Mucosa of rectum (tissue), 2 donors: ENCODE measurements at regions not wholly inside any gene's neighbourhood (a gene's known extent, or its start where the extent isn't known, plus 50 kb on each side); places are given as distances from the start of the nearest gene placed in this dataset.

Experiments
- H3K27ac ChIP-seq, 2 donors: one replicate each; pipeline ENCODE4 v1.7.0; 2013; ENCODE audit warnings: inconsistent platforms in 2 of 2, low read depth in 2 of 2, low read length in 2 of 2
- H3K27me3 ChIP-seq, 2 donors: one replicate each; pipeline ENCODE4 v1.7.0; 2013; ENCODE audit warnings: low read length in 2 of 2; ENCODE audit not compliant: control insufficient read depth in 2 of 2, insufficient read depth in 2 of 2
- H3K36me3 ChIP-seq, 2 donors: one replicate each; pipeline ENCODE4 v1.7.0; 2013; ENCODE audit warnings: low read length in 2 of 2; ENCODE audit not compliant: control insufficient read depth in 2 of 2, insufficient read depth in 2 of 2
- H3K4me1 ChIP-seq, 2 donors: one replicate each; pipeline ENCODE4 v1.7.0; 2013; ENCODE audit warnings: low read length in 2 of 2, mild to moderate bottlenecking in 1 of 2; ENCODE audit not compliant: control insufficient read depth in 2 of 2, insufficient read depth in 2 of 2
- H3K4me3 ChIP-seq, 2 donors: one replicate each; pipeline ENCODE4 v1.7.0; 2013; ENCODE audit warnings: low read length in 2 of 2
- H3K9ac ChIP-seq, 2 donors: one replicate each; pipeline ENCODE4 v1.7.0; 2013; ENCODE audit warnings: low read length in 2 of 2, low read depth in 1 of 2, mild to moderate bottlenecking in 1 of 2
- H3K9me3 ChIP-seq, 2 donors: one replicate each; pipeline ENCODE4 v1.7.0; 2013; ENCODE audit warnings: low read length in 2 of 2; ENCODE audit not compliant: control insufficient read depth in 2 of 2
- donor health status: healthy.
- donor health status: Normal muscosa, but diverticular disease.

GRCh38 chr5:23053846-23054245 lies 200.7 kb upstream of the CDH12 start:
- no peaks in the 10 kb centered on the region for H3K4me1 ChIP-seq
- H3K9me3 ChIP-seq, result no peaks in the 10 kb centered on the region
- H3K27ac ChIP-seq, result no peak overlapping the region
- H3K4me3 ChIP-seq, result no peak overlapping the region
- no peak overlapping the region for H3K9ac ChIP-seq
- H3K27me3 ChIP-seq, result no peaks in the 10 kb centered on the region
- H3K36me3 ChIP-seq, result no peaks in the 10 kb centered on the region

- Histone ChIP-seq H3K4me3 (no peak overlapping the region), H3K36me3 (no peaks in the 10 kb centered on the region)
These were observed 189.1 kb upstream of the CDH12 start for GRCh38 chr5:23042226-23042625.

GRCh38 chr5:23035555-23036090 lies 182.5 kb upstream of the CDH12 start:
- H3K27me3 ChIP-seq, result no peaks in the 10 kb centered on the region
- no peaks in the 10 kb centered on the region for H3K9me3 ChIP-seq
- H3K4me1 ChIP-seq, result no peaks in the 10 kb centered on the region
- H3K27ac ChIP-seq, result no peak overlapping the region
- H3K36me3 ChIP-seq, result no peaks in the 10 kb centered on the region
- H3K9ac ChIP-seq, result no peak overlapping the region
- H3K4me3 ChIP-seq, result no peak overlapping the region

More at GRCh38 chr5:23042226-23042625, 189.1 kb upstream of the CDH12 start:
- Histone ChIP-seq H3K9me3 (no peaks in the 10 kb centered on the region), H3K27me3 (no peaks in the 10 kb centered on the region), H3K27ac (no peak overlapping the region), H3K4me1 (no peaks in the 10 kb centered on the region), H3K9ac (no peak overlapping the region)

GRCh38 chr5:23033864-23034263 lies 180.7 kb upstream of the CDH12 start:
- H3K9ac ChIP-seq, result no peak overlapping the region
- H3K36me3 ChIP-seq, result no peaks in the 10 kb centered on the region
- H3K4me3 ChIP-seq, result no peak overlapping the region
- H3K27ac ChIP-seq, result no peak overlapping the region
- H3K4me1 ChIP-seq, result no peaks in the 10 kb centered on the region
- H3K27me3 ChIP-seq, result no peaks in the 10 kb centered on the region
- H3K9me3 ChIP-seq, result no peaks in the 10 kb centered on the region

GRCh38 chr5:23029290-23029689 lies 176.1 kb upstream of the CDH12 start:
- Histone ChIP-seq H3K27ac (no peak overlapping the region), H3K4me3 (no peak overlapping the region), H3K27me3 (no peaks in the 10 kb centered on the region), H3K9ac (no peak overlapping the region), H3K4me1 (no peaks in the 10 kb centered on the region), H3K36me3 (no peaks in the 10 kb centered on the region), H3K9me3 (no peaks in the 10 kb centered on the region)

GRCh38 chr5:23028445-23029021 lies 175.4 kb upstream of the CDH12 start:
- Histone ChIP-seq H3K9ac (no peak overlapping the region), H3K36me3 (no peaks in the 10 kb centered on the region), H3K9me3 (no peaks in the 10 kb centered on the region), H3K4me1 (no peaks in the 10 kb centered on the region), H3K4me3 (no peak overlapping the region), H3K27ac (no peak overlapping the region), H3K27me3 (no peaks in the 10 kb centered on the region)

GRCh38 chr5:23027830-23028229 lies 174.7 kb upstream of the CDH12 start:
- Histone ChIP-seq H3K36me3 (no peaks in the 10 kb centered on the region), H3K27me3 (no peaks in the 10 kb centered on the region), H3K4me1 (no peaks in the 10 kb centered on the region), H3K4me3 (no peak overlapping the region), H3K9me3 (no peaks in the 10 kb centered on the region), H3K27ac (no peak overlapping the region), H3K9ac (no peak overlapping the region)

- H3K36me3 ChIP-seq, result no peaks in the 10 kb centered on the region
- no peaks in the 10 kb centered on the region for H3K4me1 ChIP-seq
- no peak overlapping the region for H3K4me3 ChIP-seq
- no peaks in the 10 kb centered on the region for H3K27me3 ChIP-seq
- no peak overlapping the region for H3K9ac ChIP-seq
- no peak overlapping the region for H3K27ac ChIP-seq
- H3K9me3 ChIP-seq, result no peaks in the 10 kb centered on the region
These were observed 174.2 kb upstream of the CDH12 start for GRCh38 chr5:23027331-23027730.

- Histone ChIP-seq H3K4me1 (no peaks in the 10 kb centered on the region), H3K9ac (no peak overlapping the region), H3K4me3 (no peak overlapping the region), H3K9me3 (no peaks in the 10 kb centered on the region), H3K27ac (no peak overlapping the region), H3K36me3 (no peaks in the 10 kb centered on the region), H3K27me3 (no peaks in the 10 kb centered on the region)
These were observed 173.4 kb upstream of the CDH12 start for GRCh38 chr5:23026252-23027170.

- Histone ChIP-seq H3K27me3 (no peaks in the 10 kb centered on the region), H3K9ac (no peak overlapping the region), H3K36me3 (no peaks in the 10 kb centered on the region), H3K27ac (no peak overlapping the region), H3K9me3 (no peaks in the 10 kb centered on the region), H3K4me1 (no peaks in the 10 kb centered on the region), H3K4me3 (no peak overlapping the region)
These were observed 172.6 kb upstream of the CDH12 start for GRCh38 chr5:23025629-23026233.
